ENCODE measurements at regions not wholly inside any gene's neighbourhood (a gene's known extent, or its start where the extent isn't known, plus 50 kb on each side); places are given as distances from the start of the nearest gene placed in this dataset.

DNA sequence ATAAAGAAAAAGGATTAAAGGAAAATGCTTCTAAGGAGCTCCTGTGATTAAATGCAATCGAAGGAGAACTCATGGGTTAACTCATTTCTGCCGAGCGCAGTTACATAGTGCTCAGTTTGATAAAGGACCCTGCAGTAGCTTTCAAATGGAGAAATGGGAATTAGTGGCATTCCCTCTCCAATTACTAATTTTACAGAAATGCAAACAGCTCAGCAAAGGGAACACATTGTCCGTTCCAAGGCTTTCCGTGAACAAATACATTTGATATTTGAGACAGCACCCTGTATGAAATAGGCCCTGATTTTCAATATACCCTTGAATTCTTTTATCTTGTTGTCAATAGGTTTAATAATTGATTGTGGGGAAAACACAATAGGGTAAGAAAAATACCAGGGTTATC, 375.9 kb upstream of the TSHZ2 start:
- ATAC-seq (no peak), DNase-seq (no peak)
- no peaks in the 10 kb centered on the region for H3K27me3 ChIP-seq (ENCODE audit: low read length)
- no peak overlapping the region for H3K4me2 ChIP-seq (ENCODE audit: low read length)
- intact Hi-C loops (cut with micrococcal nuclease) = no loop called here
- H3K4me3 ChIP-seq (ENCODE audit: low read length) = no peak overlapping the region
- H3K9me2 ChIP-seq (replicated peaks; ENCODE audit: low read length) = no peaks in the 10 kb centered on the region
- POLR2A ChIA-PET (ENCODE audit: unreplicated experiment) = no interaction called here
- no peaks in the 10 kb centered on the region for H3K79me2 ChIP-seq (ENCODE audit: low read length)
- no peaks in the 10 kb centered on the region for H3K36me3 ChIP-seq (ENCODE audit: low read depth, low read length)
- TF ChIP-seq, protein P1, sequence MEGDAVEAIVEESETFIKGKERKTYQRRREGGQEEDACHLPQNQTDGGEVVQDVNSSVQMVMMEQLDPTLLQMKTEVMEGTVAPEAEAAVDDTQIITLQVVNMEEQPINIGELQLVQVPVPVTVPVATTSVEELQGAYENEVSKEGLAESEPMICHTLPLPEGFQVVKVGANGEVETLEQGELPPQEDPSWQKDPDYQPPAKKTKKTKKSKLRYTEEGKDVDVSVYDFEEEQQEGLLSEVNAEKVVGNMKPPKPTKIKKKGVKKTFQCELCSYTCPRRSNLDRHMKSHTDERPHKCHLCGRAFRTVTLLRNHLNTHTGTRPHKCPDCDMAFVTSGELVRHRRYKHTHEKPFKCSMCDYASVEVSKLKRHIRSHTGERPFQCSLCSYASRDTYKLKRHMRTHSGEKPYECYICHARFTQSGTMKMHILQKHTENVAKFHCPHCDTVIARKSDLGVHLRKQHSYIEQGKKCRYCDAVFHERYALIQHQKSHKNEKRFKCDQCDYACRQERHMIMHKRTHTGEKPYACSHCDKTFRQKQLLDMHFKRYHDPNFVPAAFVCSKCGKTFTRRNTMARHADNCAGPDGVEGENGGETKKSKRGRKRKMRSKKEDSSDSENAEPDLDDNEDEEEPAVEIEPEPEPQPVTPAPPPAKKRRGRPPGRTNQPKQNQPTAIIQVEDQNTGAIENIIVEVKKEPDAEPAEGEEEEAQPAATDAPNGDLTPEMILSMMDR (conservative IDR thresholded peaks at IDR 0.05; ENCODE audit: low read depth, low read length) = no peak
- no peak for TF ChIP-seq EZH2 (IDR thresholded peaks at IDR 0.05; ENCODE audit: low read length, unreplicated experiment)
- TF ChIP-seq EZH2phosphoT487 (IDR thresholded peaks at IDR 0.05; ENCODE audit: borderline replicate concordance, low read length) = no peak
- H3K4me1 ChIP-seq (ENCODE audit: insufficient read depth, low read length) = no peaks in the 10 kb centered on the region
- H3F3A ChIP-seq (ENCODE audit: low read length, unreplicated experiment) = no peaks in the 10 kb centered on the region
- H2AFZ ChIP-seq (ENCODE audit: low read length) = no peak overlapping the region
- no peak overlapping the region for H3K27ac ChIP-seq (ENCODE audit: low read length)
- CTCF ChIA-PET = no interaction called here
- H3K9me3 ChIP-seq (ENCODE audit: low read length) = no peaks in the 10 kb centered on the region
- H4K20me1 ChIP-seq (ENCODE audit: low read length) = no peaks in the 10 kb centered on the region
- H3K9ac ChIP-seq (ENCODE audit: low read length) = no peak overlapping the region
- no TSS peak for BruUV-seq (replicated peaks)

DNA sequence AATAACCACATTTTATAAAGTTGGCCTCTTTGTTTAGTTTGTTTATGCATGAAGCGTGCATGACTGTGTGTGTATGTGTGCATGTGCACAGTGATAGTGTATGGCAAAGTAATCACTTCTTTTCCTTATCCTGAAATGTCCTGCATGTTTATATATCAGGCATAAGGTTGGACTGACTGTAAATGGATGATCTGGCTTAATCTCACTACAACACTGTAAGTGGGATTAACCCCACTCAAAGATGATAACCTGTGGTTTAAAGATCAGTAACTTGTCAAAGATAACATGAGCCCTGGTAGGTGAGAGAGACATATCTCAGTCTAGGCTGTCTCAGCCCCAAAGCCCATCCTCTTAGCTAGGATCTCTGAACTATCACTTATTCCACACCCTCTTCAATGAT, 376.6 kb upstream of the TSHZ2 start:
- Histone ChIP-seq H3K4me3 (ENCODE audit: low read length) (no peak overlapping the region), H3K9me3 (ENCODE audit: low read length) (no peaks in the 10 kb centered on the region), H4K20me1 (ENCODE audit: low read length) (no peaks in the 10 kb centered on the region), H2AFZ (ENCODE audit: low read length) (no peak overlapping the region), H3K36me3 (ENCODE audit: low read depth, low read length) (no peaks in the 10 kb centered on the region), H3K27me3 (ENCODE audit: low read length) (no peaks in the 10 kb centered on the region; the same call in 1 of the 2 replicates), H3K79me2 (ENCODE audit: low read length) (no peaks in the 10 kb centered on the region), H3F3A (ENCODE audit: low read length, unreplicated experiment) (no peaks in the 10 kb centered on the region), H3K9ac (ENCODE audit: low read length) (no peak overlapping the region), H3K27ac (ENCODE audit: low read length) (no peak overlapping the region), H3K4me2 (ENCODE audit: low read length) (no peak overlapping the region), H3K4me1 (ENCODE audit: insufficient read depth, low read length) (no peaks in the 10 kb centered on the region), H3K9me2 (replicated peaks; ENCODE audit: low read length) (no peaks in the 10 kb centered on the region)
- DNase-seq (no peak), ATAC-seq (no peak)
- BruUV-seq (replicated peaks) = no TSS peak
- TF ChIP-seq EZH2 (IDR thresholded peaks at IDR 0.05; ENCODE audit: low read length, unreplicated experiment) = no peak
- TF ChIP-seq, protein P1 (conservative IDR thresholded peaks at IDR 0.05; ENCODE audit: low read depth, low read length) = no peak
- TF ChIP-seq EZH2phosphoT487 (IDR thresholded peaks at IDR 0.05; ENCODE audit: borderline replicate concordance, low read length) = no peak
- ChIA-PET POLR2A (ENCODE audit: unreplicated experiment) (no interaction called here), CTCF (no interaction called here)
- intact Hi-C loops (cut with micrococcal nuclease) = no loop called here

DNA sequence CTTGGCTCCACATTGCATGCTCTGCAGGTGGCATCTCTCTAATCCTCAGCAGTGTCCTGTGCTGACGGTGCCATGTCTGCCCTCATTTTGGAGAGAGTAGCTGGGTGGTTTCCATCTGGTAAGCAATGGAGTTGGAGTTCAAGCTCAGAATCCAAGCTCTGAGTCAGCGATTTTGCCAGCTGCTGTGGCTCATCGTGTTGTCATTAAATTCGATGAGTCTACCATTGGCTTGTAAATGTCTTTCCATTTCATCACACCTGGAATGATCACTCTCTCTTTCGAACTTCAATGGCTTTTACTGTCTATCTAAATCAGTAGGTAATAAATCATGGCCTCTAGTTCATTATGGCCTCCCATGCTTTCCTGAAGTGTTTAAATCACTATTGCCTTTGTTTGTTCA, 378.5 kb upstream of the TSHZ2 start:
- no peak overlapping the region for H3K9ac ChIP-seq (ENCODE audit: low read length)
- no TSS peak for BruUV-seq (replicated peaks)
- no peaks in the 10 kb centered on the region for H3K79me2 ChIP-seq (ENCODE audit: low read length)
- intact Hi-C loops (cut with micrococcal nuclease) = no loop called here
- ATAC-seq = no peak
- H3K9me2 ChIP-seq (replicated peaks; ENCODE audit: low read length) = no peaks in the 10 kb centered on the region
- no peaks in the 10 kb centered on the region for H3F3A ChIP-seq (ENCODE audit: low read length, unreplicated experiment)
- H3K27me3 ChIP-seq (ENCODE audit: low read length) = no peaks in the 10 kb centered on the region; the same call in 1 of the 2 replicates
- DNase-seq = peak; percentile 23
- no peak overlapping the region for H2AFZ ChIP-seq (ENCODE audit: low read length)
- H4K20me1 ChIP-seq (ENCODE audit: low read length) = no peaks in the 10 kb centered on the region
- CTCF ChIA-PET = no interaction called here
- H3K4me3 ChIP-seq (ENCODE audit: low read length) = no peak overlapping the region
- no peak overlapping the region for H3K4me2 ChIP-seq (ENCODE audit: low read length)
- POLR2A ChIA-PET (ENCODE audit: unreplicated experiment) = no interaction called here
- H3K9me3 ChIP-seq (ENCODE audit: low read length) = no peaks in the 10 kb centered on the region
- H3K4me1 ChIP-seq (ENCODE audit: insufficient read depth, low read length) = no peaks in the 10 kb centered on the region
- H3K27ac ChIP-seq (ENCODE audit: low read length) = no peak overlapping the region
- no peaks in the 10 kb centered on the region for H3K36me3 ChIP-seq (ENCODE audit: low read depth, low read length)
- TF ChIP-seq EZH2phosphoT487 (IDR thresholded peaks at IDR 0.05; ENCODE audit: borderline replicate concordance, low read length) (no peak), EZH2 (IDR thresholded peaks at IDR 0.05; ENCODE audit: low read length, unreplicated experiment) (no peak)
- TF ChIP-seq, protein P1 (conservative IDR thresholded peaks at IDR 0.05; ENCODE audit: low read depth, low read length) = no peak
